ENCODE measurements at regions not wholly inside any gene's neighbourhood (a gene's known extent, or its start where the extent isn't known, plus 50 kb on each side); places are given as distances from the start of the nearest gene placed in this dataset.

DNA sequence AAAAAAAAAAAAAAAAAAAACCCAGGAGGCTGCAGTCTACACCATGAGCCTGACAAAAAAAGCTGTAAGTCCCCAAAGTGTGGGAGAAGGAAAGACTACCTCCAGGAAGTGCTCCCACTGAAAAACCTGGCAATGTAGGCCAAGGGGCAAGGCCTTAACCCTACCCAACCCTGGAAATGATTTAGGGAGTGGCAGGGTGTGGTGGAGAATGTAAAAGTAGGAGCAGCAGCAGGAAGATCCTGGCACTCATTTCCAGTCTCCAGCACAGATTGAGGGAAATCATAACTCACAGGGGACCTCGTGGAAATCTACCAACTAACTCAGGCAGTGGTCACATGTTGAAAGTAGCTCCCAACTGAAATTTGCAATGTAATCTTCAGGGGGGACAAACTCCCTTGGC lies 839.5 kb downstream of the EPHA3 start:
- TF ChIP-seq, protein P1, sequence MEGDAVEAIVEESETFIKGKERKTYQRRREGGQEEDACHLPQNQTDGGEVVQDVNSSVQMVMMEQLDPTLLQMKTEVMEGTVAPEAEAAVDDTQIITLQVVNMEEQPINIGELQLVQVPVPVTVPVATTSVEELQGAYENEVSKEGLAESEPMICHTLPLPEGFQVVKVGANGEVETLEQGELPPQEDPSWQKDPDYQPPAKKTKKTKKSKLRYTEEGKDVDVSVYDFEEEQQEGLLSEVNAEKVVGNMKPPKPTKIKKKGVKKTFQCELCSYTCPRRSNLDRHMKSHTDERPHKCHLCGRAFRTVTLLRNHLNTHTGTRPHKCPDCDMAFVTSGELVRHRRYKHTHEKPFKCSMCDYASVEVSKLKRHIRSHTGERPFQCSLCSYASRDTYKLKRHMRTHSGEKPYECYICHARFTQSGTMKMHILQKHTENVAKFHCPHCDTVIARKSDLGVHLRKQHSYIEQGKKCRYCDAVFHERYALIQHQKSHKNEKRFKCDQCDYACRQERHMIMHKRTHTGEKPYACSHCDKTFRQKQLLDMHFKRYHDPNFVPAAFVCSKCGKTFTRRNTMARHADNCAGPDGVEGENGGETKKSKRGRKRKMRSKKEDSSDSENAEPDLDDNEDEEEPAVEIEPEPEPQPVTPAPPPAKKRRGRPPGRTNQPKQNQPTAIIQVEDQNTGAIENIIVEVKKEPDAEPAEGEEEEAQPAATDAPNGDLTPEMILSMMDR (IDR thresholded peaks at IDR 0.05): no peak
- no peak for TF ChIP-seq POLR2A (IDR thresholded peaks at IDR 0.05)
